Stimulated activated CD4-positive, alpha-beta T cell treated with anti-CD3 and anti-CD28 coated beads, Interleukin-12 subunit alpha, Interleukin-12 subunit beta, amount 100 ng/mL, for 48 hours (primary cell): ENCODE measurements at regions not wholly inside any gene's neighbourhood (a gene's known extent, or its start where the extent isn't known, plus 50 kb on each side); places are given as distances from the start of the nearest gene placed in this dataset.
A peak's percentile ranks its signal among the peaks of the same experiment; 100 is the strongest.

Experiments used
- DNase-seq, 3 donors: peaks; one replicate each; pipeline ENCODE4 v3.0.0-alpha.2; 2020; ENCODE audit warnings: low read depth in 2 of 3, low spot score in 1 of 3

DNA sequence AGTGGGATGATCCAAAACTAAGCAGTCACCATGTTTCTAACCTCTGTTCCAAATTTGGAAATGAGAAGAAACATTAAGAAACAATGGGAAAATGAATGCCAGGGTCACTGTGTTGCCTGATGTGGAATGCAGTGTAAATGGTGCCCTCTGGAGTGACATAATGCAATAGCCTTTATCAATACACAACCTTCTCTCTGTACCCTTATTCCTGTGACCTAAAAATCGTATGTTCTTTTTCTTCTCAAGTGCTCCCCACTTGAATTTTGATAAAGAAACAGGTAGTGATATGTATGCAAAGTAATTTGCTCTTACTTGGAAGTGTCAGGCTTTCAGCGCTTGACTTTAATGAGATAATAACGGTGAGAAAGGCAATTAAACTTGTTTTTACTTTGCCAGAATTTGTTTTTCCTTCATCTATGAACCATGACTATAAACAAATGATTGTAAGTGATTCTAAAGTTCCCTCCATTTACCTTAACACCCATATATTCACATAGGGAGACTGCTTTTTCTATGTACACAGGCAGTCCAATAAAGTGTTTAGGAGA, 145.8 kb upstream of the THRB start:
- DNase-seq: no peak

DNA sequence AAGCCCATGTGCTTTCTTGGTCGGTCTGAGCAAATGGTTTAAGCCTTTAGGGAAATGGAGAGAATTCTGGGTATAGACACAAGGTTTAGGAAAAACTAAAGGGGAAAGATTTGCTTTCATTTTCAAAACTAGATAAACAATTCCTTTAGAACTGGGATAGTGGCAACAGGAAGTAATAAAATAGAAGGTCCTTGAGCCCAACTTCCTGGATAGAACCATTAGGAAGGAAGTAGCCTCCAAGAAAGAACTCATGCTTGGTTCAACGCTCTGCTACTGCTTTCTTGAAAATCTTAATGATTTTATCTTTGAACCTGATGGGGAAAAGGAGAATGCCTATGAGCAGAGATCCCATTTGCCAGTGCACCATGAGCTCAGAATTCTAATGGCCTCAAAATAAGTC, 147.0 kb upstream of the THRB start:
- no peak for DNase-seq

DNA sequence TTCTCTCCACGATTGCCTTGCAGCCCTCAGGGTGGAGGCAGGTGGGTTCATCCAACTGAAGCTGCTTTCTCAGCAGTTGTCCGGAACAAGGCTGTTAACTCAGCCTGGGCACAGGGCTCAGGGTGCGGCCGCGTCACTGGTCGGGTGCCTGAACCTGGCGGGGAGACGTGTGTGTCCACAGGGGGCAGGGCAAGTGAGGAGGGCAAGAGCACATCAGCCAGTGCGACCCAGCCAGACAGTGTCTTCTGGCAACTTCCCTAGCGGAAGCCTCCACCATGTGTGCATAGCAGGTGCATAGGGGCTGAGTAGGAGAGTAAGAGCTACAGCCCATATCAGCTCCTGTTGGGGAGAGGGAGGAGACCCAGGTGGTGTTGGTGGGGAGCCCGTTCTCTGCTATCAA, 150.4 kb upstream of the THRB start:
- no peak for DNase-seq

GRCh38 chr3:24646790-24647189, 152.1 kb upstream of the THRB start:
- DNase-seq: no peak

DNA sequence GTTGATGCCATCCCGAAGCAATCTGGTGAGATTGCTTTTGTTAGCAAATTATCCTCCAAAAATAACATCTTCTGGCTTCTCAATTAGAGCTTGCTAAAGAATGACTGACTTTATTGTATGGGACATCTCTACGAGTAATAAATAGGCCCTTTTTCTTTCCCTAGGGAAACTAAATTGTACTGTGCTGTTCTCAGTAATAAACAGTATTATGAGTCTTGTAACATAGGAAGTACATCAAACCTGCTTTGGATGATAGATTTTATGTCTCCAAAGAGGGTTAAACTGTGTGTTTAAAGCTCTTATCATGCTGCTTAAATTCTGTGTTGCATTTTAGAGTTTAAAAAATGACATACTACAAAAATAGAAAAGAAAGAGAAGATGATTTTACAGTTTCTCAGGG, 153.4 kb upstream of the THRB start:
- no peak for DNase-seq

DNA sequence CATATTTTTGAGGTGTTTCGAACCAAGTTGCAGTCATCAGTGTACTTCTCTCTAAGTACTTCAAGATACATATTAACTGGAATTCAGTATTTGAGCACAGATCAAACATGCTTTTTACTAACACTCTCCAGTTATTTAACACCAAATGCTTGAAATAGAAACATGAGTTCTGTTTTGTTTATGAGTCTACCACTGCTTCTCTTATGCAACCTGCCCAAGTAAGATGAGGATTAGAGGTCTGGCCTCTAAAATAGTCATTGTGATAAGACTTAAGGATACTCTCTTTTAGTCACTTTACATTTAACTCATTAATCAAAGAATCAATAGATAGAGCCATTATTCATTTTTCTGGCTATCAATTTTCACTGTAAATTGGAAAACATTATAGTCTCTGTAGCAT, 156.2 kb upstream of the THRB start:
- no peak for DNase-seq

- no peak for DNase-seq
Observed at GRCh38 chr3:24657870-24658510, 163.3 kb upstream of the THRB start.

DNA sequence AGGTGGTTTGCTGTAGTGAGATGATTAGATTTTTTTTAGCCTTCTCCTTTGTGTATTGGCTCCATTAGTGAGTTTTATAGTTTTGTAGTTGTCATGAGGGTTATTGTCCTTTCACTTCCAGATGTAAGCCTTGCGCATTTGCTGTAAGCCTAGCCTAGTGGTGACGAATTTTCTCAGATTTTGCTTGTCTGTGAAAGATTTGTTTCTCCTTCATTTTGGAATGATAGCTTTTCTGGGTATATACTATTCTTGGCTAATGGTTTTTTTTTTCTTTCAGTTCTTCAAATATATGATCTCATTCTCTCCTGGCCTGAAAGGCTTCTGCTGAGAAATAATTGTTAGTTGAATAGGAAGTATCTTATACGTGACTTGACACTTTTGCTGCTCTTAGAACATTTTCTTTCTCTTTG, 166.5 kb upstream of the THRB start:
- no peak for DNase-seq

GRCh38 chr3:24662449-24663345, 168.0 kb upstream of the THRB start:
- DNase-seq: no peak

DNA sequence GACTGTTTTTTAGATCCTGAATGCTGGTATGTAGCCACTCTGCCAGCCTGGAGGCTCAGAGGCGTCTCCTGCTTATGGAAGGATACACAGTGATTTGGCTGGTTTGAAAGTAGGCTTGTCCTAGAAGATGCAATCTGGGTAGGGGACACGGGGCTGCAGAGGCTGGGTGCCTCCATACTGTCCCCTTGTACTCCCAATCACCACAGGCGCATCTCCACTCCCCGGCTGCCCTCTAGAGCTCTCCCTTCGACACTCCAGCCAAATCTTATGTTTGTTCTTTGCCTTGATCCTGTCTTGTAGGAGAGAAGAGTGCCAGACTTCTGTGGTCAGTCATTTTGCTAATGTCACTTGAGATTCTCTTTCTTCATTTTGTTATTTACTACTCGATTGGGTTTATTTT, 168.8 kb upstream of the THRB start:
- no peak for DNase-seq

DNA sequence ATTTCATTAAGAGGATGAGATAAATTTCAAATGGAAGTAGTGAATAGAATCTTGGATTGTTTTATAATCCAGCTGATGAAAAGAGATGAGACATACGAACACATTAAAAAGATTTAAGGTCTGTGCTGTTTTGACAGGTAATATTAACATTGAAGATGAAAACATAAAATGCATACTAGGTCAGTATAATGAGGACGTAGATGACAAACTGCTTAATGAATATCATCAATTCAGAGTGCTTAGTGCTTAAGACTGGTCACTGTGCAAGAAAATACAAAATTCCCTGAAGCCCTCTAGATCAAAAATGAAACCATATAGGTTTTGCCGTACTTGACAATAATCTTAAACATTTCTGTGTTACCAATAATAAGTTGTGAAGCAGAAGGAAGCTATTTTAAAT, 173.4 kb upstream of the THRB start:
- DNase-seq: no peak

DNA sequence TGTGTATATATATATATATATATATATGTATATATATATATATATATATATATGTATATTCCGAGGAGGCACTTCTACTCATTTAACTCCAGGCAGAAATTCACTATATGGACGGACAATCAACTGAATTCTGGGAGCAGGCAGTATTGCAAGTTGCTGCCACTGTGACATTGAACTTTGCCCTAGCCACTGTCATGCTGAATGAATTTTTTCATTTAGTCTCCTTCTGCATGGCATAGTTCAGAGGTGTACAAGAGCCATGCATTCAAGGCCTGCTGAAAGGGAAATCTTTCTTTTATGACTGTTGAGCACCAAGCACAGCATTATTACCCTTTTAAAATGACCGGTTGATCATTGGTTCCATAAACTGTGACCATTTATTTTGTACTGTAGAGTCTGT, 176.2 kb upstream of the THRB start:
- DNase-seq: no peak

DNA sequence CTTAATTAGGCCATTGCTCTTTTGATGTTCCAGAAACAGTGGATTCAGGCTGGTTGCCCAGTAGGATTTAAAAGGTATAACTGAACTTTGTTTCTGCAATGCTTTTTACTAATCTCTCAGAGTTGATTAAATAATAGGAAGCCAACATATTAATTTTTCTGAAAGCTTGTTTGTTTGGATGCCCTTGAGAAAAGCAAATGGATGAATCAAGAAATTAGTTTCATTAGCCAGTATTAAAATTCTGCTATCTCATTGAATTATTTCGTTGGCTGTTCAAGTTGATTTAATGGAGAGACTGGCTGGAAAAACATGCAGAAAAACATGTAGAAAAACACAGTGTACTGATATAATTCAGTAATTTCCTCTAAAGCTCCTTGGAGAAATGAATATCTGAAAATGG, 178.9 kb upstream of the THRB start:
- no peak for DNase-seq

DNA sequence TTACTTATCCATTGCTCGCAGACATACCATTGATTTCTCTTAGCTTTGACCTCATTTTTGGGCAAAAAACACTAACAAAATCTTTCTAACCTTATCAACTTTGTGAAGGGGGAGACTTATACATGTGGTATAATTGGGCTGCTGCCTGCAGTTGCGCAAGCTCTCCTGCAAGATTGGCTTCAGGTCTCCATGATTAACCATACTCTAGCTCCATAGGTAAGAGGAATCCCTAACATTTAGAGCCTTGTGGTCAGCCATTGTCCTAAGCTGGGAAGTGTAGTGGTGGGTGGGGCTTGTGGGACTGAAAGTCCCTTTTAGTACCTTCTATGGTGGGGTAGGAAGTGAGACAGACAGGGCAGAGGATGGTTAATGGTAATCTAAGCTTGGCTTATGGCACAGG, 179.6 kb upstream of the THRB start:
- no peak for DNase-seq

DNA sequence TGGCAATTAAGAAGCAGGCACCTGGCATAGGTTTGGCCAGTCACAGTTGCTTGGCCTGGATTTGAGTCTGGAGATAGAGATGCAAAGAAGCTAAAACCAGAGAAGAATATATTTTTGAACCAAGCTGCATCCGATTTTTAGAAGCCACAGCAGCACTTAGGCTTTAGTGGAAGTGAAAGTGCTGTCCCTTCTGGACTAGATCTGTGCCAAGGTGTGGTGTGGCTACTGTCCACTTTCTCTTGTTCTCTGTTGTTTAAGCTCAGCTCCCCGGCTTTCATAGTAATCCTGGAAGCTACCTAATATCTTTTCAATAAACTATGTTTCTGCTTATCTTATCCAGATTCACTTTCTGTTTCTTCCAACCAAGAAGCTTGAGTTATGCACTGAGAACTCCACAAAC, 183.4 kb upstream of the THRB start:
- no peak for DNase-seq

DNA sequence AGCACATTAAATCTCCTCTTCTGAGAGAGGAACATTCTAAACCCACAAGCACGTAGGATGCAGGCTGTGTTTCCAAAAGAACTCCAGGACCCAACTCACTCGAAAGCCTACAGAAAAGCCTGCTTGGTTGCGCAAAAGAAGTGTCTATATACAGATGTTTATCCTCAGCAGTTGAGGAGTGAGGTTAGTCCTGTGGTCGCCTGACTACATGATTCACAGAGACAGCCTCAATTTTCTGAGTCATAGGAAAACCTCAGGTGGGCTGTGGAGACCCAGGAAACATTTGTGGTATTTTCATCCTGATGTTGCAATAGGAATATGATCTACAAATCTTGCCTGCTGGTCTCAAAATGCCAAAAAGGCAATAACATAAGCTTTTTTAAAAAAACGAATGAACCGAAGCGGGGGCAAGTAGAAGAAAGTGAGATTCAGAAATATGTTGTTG, 183.8 kb upstream of the THRB start:
- DNase-seq: peak in 2 of 3 donors; percentile 8 to 14

- DNase-seq: no peak
Observed at GRCh38 chr3:24679429-24679828, 184.8 kb upstream of the THRB start.

- peak in 2 of 3 donors; percentile 47 to 59 for DNase-seq
Observed at GRCh38 chr3:24680214-24680967, 185.7 kb upstream of the THRB start.

- DNase-seq: no peak
Observed at GRCh38 chr3:24682141-24682547, 187.5 kb upstream of the THRB start.

DNA sequence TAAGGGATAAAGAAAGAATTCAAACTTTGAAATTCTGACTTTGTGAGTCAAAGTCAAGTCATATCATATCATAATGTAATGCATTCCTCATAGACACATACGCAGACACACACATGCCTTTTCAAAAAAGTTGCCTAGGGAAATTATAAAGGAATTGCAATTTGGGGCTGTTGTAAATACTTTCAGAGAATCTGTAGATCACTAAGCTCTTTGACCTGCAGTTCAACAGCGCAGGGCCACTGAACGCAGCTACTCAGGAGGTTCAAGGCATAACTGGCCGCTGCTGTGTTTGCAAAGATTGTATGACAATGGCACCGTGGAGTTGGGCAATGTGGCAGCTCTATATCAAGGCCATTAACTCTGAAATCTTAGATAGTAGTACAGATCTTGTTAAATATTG, 188.4 kb upstream of the THRB start:
- DNase-seq: no peak

DNA sequence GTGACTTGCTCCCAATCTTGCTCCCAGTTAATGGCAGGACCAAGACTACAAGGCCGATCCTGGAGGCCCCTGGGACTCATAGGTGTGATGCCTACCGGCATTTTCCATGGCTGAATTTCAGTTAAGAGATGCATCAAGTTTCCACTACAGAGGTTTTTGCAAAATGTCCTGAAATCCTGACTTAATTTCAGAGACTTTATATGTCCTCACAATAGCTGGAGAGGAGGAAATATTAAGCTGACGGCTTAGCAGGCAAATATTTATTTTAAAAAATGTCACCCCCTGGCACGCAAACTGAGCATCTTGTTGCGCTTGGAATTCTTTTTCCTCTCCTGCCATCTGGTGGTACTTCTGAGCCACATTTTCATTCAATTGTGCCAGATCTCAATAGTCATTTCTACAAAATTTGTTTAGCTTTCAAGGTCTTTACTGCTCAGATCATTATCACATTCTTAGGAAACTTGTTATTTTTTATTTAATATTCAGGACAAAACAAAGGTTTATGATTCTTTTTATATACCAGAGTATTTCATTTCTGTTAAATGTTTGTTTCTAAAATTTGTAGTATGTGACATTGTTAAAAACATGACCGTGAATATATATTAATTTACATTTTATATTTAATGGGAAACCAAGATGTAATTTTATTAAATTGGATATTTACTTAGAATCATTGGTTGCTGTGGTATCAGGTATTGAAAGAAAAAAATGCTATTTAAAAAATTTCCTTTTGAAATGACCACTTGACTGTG, 189.2 kb upstream of the THRB start:
- no peak for DNase-seq
